OCI-LY7 (cell line): ENCODE measurements at regions not wholly inside any gene's neighbourhood (a gene's known extent, or its start where the extent isn't known, plus 50 kb on each side); places are given as distances from the start of the nearest gene placed in this dataset.

Experiments used
- BruUV-seq: library from RNA; stranded (reverse); fragments of 400-500 nt; replicated peaks from 2 replicates; lab custom pipeline; 2021; lab: Mats Ljungman, UMichigan
- CTCF ChIA-PET: fragments of 300-600 bp; sonication (Branson Sonifier 250); formaldehyde crosslinking; loops from one replicate; lab custom pipeline; 2022; ENCODE audit warnings: antibody characterized with exemption; ENCODE audit not compliant: unreplicated experiment; lab: Charles Lee
- POLR2A ChIA-PET: fragments of 300-600 bp; sonication (Branson Sonifier 250); formaldehyde crosslinking; loops from one replicate; lab custom pipeline; 2022; ENCODE audit warnings: antibody characterized with exemption; lab: Charles Lee
- DNase-seq: peaks from one replicate; pipeline ENCODE4 v3.0.0-alpha.2; 2015; ENCODE audit warnings: low spot score
- H2AFZ ChIP-seq: fragments of 200-600 bp; sonication (generic), shearing (Covaris generic); 2 replicates; pipeline ENCODE4 v1.6.1; 2014; ENCODE audit warnings: mild to moderate bottlenecking, antibody characterized with exemption, low read length, moderate library complexity
- H3K27ac ChIP-seq: fragments of 200-600 bp; sonication (generic); 2 replicates; pipeline ENCODE4 v1.5.1; 2014; ENCODE audit warnings: mixed run types, low read depth, mild to moderate bottlenecking, moderate library complexity, low read length, inconsistent platforms; ENCODE audit not compliant: poor library complexity, severe bottlenecking
- H3K36me3 ChIP-seq: fragments of 200-600 bp; sonication (generic); 2 replicates; pipeline ENCODE4 v1.6.1; 2014; ENCODE audit warnings: mild to moderate bottlenecking, antibody characterized with exemption, low read length, moderate library complexity, mixed read lengths; ENCODE audit not compliant: insufficient read depth
- H3K4me1 ChIP-seq: fragments of 200-600 bp; sonication (generic); 2 replicates; pipeline ENCODE4 v1.5.1; 2014; ENCODE audit warnings: mild to moderate bottlenecking, low read length; ENCODE audit not compliant: insufficient read depth, poor library complexity, severe bottlenecking
- H3K4me2 ChIP-seq: fragments of 200-600 bp; sonication (generic); 2 replicates; pipeline ENCODE4 v1.6.1; 2014; ENCODE audit warnings: mild to moderate bottlenecking, low read length
- H3K4me3 ChIP-seq: fragments of 200-600 bp; sonication (generic); 2 replicates; pipeline ENCODE4 v1.5.1; 2014; ENCODE audit warnings: mild to moderate bottlenecking, low read depth, low read length; ENCODE audit not compliant: poor library complexity, severe bottlenecking
- H3K79me2 ChIP-seq: fragments of 200-600 bp; sonication (generic); 2 replicates; pipeline ENCODE4 v1.6.1; 2016; ENCODE audit warnings: low read depth, mild to moderate bottlenecking, low read length, moderate library complexity, mixed read lengths; ENCODE audit not compliant: insufficient read depth
- H3K9me2 ChIP-seq: fragments of 200-600 bp; sonication (generic); 2 replicates; pipeline ENCODE4 v1.6.1; 2016; ENCODE audit warnings: mild to moderate bottlenecking, low read length, mixed read lengths; ENCODE audit not compliant: insufficient read depth
- H3K9me3 ChIP-seq: fragments of 200-600 bp; sonication (generic); 2 replicates; pipeline ENCODE4 v1.6.1; 2014; ENCODE audit warnings: mild to moderate bottlenecking, mixed run types, low read length, mixed read lengths
- H4K20me1 ChIP-seq: fragments of 200-600 bp; sonication (generic); 2 replicates; pipeline ENCODE4 v1.6.1; 2014; ENCODE audit warnings: mild to moderate bottlenecking, antibody characterized with exemption, low read length, moderate library complexity, mixed read lengths; ENCODE audit not compliant: insufficient read depth
- CTCF ChIP-seq: fragments of 200-600 bp; sonication (generic); conservative IDR thresholded peaks from 2 replicates; pipeline ENCODE4 v1.5.1; 2014; ENCODE audit warnings: mild to moderate bottlenecking, antibody characterized with exemption, low read length, moderate library complexity, mixed read lengths
- EZH2phosphoT487 ChIP-seq: fragments of 200-600 bp; sonication (generic); IDR thresholded peaks from 2 replicates; pipeline ENCODE4 v1.6.1; 2018; ENCODE audit warnings: low read depth, borderline replicate concordance, mild to moderate bottlenecking, mixed run types, antibody characterized with exemption, low read length, moderate library complexity, mixed read lengths
- intact Hi-C: fragments of 100-400 bp; cut with micrococcal nuclease; formaldehyde crosslinking; loops from one replicate; pipeline ENCODE4 v1.10.0; 2022; ENCODE audit not compliant: unreplicated experiment

- TF ChIP-seq EZH2phosphoT487 = no peak
- no peak for TF ChIP-seq CTCF
- no peak for DNase-seq
- ChIA-PET POLR2A (no interaction called here), CTCF (no interaction called here)
- Histone ChIP-seq H4K20me1 (no peaks in the 10 kb centered on the region), H3K36me3 (no peaks in the 10 kb centered on the region), H3K79me2 (no peaks in the 10 kb centered on the region), H2AFZ (no peak overlapping the region), H3K4me2 (no peak overlapping the region), H3K9me2 (no peaks in the 10 kb centered on the region), H3K9me3 (no peaks in the 10 kb centered on the region), H3K4me3 (no peak overlapping the region), H3K4me1 (no peaks in the 10 kb centered on the region), H3K27ac (no peak overlapping the region)
- intact Hi-C loops = no loop called here
- BruUV-seq = no TSS peak
Observed at GRCh38 chr9:93820667-93821306, 134.4 kb downstream of the BARX1 start.

- Histone ChIP-seq H3K4me1 (no peaks in the 10 kb centered on the region), H3K79me2 (no peaks in the 10 kb centered on the region), H3K9me2 (no peaks in the 10 kb centered on the region), H3K36me3 (no peaks in the 10 kb centered on the region), H3K4me2 (no peak overlapping the region), H3K9me3 (no peaks in the 10 kb centered on the region), H3K27ac (no peak overlapping the region), H3K4me3 (no peak overlapping the region), H4K20me1 (no peaks in the 10 kb centered on the region), H2AFZ (no peak overlapping the region)
- intact Hi-C loops = no loop called here
- CTCF ChIA-PET = interaction anchor here (0.5 kb wide), 1 partner anchor 44 kb away, joined by 3 read pairs; no protein-coding TSS in a partner anchor
- TF ChIP-seq EZH2phosphoT487 (no peak), CTCF (no peak)
- no TSS peak for BruUV-seq
- POLR2A ChIA-PET = no interaction called here
- DNase-seq = no peak
Observed at GRCh38 chr9:93819905-93820304, 135.2 kb downstream of the BARX1 start.

GRCh38 chr9:93818827-93819472, 136.2 kb downstream of the BARX1 start:
- intact Hi-C loops = no loop called here
- H3K9me2 ChIP-seq = no peaks in the 10 kb centered on the region
- H2AFZ ChIP-seq = no peak overlapping the region
- no peaks in the 10 kb centered on the region for H3K4me1 ChIP-seq
- ChIA-PET POLR2A (interaction anchor here (0.7 kb wide), 1 partner anchor 175 kb away, joined by 5 read pairs; no protein-coding TSS in a partner anchor), CTCF (interaction anchor here (1.1 kb wide), 1 partner anchor 160 kb away, joined by 3 read pairs; no protein-coding TSS in a partner anchor)
- no peaks in the 10 kb centered on the region for H3K36me3 ChIP-seq
- H3K4me3 ChIP-seq = no peak overlapping the region
- no peaks in the 10 kb centered on the region for H4K20me1 ChIP-seq
- H3K79me2 ChIP-seq = no peaks in the 10 kb centered on the region
- H3K27ac ChIP-seq = no peak overlapping the region
- no TSS peak for BruUV-seq
- no peak for DNase-seq
- H3K9me3 ChIP-seq = no peaks in the 10 kb centered on the region
- TF ChIP-seq EZH2phosphoT487 (no peak), CTCF (no peak)
- no peak overlapping the region for H3K4me2 ChIP-seq
